ENCODE measurements at regions not wholly inside any gene's neighbourhood (a gene's known extent, or its start where the extent isn't known, plus 50 kb on each side); places are given as distances from the start of the nearest gene placed in this dataset.
"Not testable (repeated sequence)": the region's sequence is repeated elsewhere in the genome, so short reads cannot be mapped to it uniquely, and the experiment has no call there.

- no peak for DNase-seq (ENCODE audit: low spot score)
Measured at GRCh38 chr5:5883562-5883961, 461.1 kb downstream of the ICE1 start.

DNA sequence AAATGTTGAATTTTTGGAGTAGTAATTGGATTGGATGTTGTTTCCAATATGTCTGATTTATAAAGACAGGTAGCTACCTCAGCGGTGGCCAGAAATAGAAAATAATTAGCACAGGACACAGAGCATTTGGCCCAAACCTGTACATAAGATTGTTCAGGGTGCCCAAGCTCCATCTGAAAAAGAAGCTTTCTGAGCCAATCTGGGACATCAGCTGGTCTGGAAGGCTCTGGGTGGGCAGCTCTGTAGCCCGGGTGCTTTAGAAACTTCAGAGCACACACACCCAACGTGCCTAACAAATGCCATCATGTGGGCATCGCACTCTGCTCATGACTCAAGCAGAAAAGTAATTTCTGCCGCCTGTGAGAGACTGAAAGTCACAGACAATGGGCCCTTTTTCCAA is 460.7 kb downstream of the ICE1 start:
- DNase-seq (ENCODE audit: low spot score) = no peak

GRCh38 chr5:5882706-5883105 is 460.2 kb downstream of the ICE1 start:
- no peak for DNase-seq (ENCODE audit: low spot score)

- DNase-seq (ENCODE audit: low spot score) = no peak
Measured at GRCh38 chr5:5881294-5881693, 458.8 kb downstream of the ICE1 start.

- DNase-seq (ENCODE audit: low spot score) = no peak
Measured at GRCh38 chr5:5880077-5880763, 457.7 kb downstream of the ICE1 start.

DNA sequence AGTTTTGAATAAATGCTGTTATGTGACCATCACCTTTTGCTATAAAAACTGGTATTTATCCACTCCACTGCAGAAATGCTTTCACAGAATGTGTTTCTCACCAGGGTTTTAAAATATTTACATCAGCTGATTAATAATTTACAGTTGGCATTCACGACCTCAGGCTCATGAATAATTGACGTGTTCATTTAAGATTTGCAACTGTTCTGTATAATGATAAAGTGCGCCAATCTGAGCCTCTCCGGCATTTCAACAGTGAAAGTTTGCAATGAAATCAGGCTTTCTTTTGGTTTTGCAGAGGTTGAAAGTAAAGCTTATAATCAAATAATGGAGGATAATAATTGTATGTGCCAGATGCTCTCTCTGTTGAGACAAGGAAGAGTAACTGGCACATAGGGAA is 434.9 kb downstream of the ICE1 start:
- no peak for DNase-seq (ENCODE audit: low spot score)

GRCh38 chr5:5854087-5854486 is 431.6 kb downstream of the ICE1 start:
- no peak for DNase-seq (ENCODE audit: low spot score)

GRCh38 chr5:5838493-5838892 is 416.0 kb downstream of the ICE1 start:
- DNase-seq (ENCODE audit: low spot score) = no peak

- DNase-seq (ENCODE audit: low spot score) = not testable (repeated sequence)
Measured at GRCh38 chr5:5831622-5832021, 409.1 kb downstream of the ICE1 start.

GRCh38 chr5:5828619-5829018 is 406.1 kb downstream of the ICE1 start:
- DNase-seq (ENCODE audit: low spot score) = no peak

DNA sequence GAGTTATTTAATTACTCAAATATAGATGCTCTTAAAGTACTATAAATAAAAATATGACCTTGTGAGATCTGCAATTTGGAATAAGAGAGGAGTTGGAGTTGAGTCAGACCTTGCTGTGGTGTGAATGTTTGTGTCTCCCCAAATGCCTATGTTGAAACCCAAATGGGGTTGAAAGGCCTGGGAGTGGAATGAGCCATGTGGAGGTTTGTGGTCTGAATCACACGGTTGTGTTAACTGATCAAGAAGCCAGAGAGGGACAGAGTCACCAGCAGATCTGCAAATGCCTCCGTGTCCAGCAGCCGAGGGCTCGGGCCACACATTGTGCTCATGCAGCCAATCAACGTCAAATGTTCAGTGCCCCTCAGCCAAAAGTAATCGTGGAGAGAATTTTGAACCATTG is 404.4 kb downstream of the ICE1 start:
- no peak for DNase-seq (ENCODE audit: low spot score)

DNA sequence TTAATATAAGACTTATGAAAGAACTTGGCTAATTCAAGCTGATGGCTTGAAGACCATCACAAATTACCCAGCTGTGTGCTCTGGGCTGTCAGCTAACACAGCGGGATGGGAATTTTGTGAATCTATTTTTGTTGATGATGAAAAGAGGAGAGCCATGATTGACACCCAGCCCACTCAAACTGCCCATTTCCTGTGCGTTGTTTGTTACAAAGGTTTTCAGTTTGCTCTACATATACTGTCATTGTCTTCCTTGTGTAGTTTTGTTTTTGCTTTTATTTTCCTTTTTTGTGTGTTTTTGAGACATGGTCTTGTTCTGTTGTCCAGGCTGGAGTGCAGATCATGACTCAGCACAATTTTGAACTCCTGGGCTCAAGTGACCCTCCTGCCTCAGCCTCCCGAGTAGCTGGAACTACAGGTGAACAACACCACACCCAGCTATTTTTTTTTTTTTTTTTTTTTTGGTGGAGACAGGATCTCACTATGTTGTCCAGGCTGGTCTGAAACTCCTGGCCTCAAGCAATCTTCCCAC is 400.3 kb downstream of the ICE1 start:
- DNase-seq (ENCODE audit: low spot score) = no peak

DNA sequence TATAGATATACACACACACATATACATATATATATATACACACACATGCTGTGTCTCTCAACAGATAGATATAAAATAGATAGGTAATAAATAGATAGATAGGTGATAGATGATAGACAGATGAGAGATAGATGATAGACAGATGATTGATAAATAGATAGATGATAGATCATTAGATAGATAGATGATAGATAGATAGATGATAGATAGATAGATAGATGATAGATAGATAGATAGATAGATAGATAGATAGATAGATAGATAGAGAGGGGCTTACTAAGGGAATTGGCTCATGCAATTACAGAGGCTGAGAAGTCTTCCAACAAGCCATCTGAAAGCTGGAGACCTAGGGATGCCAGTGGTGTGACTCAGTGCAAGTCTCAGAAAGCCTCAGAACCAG is 394.5 kb downstream of the ICE1 start:
- no peak for DNase-seq (ENCODE audit: low spot score)

GRCh38 chr5:5813441-5813840 is 391.0 kb downstream of the ICE1 start:
- no peak for DNase-seq (ENCODE audit: low spot score)

- no peak for DNase-seq (ENCODE audit: low spot score)
Measured at GRCh38 chr5:5810461-5810860, 388.0 kb downstream of the ICE1 start.

GRCh38 chr5:5805916-5806315 is 383.4 kb downstream of the ICE1 start:
- no peak for DNase-seq (ENCODE audit: low spot score)

DNA sequence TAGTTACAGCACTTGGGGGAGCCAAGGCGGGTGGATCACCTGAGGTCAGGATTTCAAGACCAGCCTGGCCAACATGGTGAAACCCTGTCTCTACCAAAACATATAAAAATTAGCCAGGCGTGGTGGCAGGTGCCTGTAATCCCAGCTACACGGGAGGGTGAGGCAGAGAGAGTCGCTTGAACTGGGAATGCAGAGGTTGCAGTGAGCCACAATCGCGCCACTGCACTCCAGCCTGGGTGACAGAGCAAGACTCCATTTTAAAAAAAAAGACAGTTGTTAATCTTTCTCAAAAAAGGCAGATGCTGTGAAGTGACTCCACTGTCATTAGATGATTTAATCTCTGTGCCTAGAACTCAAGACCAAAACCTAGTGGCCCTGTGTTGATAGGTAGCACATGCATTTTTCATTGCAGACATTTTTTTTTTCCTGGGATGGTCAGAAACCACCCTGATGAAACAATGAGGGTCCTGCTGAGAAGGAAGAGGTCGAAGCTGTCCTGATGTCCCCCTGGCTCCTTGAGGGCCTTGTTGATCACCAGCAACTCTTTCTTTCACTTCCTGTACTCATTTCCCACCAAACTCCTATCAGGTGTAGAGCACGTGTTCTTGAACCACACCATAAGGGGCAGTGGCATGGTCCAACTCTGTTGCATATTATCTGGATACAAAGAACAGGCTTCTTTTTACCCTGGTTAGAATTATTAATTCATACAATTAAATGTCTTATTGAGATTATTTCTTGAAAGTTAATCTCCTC is 382.2 kb downstream of the ICE1 start:
- DNase-seq (ENCODE audit: low spot score) = no peak

DNA sequence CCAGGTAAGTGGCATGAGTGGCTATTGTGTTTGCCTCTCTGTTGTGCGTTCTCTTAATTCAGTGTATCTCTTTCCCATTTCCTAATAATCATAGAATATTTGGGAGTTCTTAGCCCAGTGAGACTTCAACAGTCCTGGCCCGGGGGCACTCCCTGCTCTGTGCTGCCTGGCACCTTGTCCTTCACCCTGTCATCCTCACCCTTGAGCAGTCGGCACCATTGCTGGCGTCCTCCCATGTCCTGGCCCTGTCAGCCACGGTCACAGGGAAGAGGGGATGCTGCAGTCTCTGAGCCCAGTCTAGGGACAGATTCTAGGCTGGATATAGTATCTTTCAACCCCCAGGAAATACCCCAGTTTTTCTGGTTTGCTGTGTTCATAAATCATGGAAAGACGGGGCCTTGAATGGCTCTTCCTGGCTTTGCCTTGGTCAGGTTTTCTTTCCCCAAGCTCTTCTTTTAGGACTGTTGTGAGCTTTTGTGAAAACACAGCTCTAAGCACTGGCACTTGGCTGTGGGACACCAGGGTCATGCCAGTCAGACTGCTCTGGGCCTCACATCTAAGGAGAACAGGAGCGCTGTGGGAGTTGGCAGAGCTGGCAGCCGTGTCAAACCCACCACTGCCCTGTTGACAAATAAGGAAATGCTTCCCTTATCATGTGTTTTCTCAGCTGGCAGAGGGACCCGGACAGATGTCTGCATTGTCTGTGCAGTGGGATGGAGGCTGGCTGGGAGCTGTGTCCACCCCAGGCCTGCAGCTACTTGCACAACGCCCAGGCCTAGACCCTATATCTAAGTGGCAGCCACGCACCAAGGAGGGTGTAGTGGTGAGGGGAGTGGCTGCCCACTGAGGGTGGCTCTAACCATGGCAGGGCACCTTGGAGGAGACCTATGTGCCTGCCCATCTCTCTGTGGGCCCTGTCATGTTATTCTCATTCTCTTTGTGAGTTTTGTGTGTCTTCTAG is 378.6 kb downstream of the ICE1 start:
- DNase-seq (ENCODE audit: low spot score) = no peak

- no peak for DNase-seq (ENCODE audit: low spot score)
Measured at GRCh38 chr5:5799826-5800225, 377.3 kb downstream of the ICE1 start.

DNA sequence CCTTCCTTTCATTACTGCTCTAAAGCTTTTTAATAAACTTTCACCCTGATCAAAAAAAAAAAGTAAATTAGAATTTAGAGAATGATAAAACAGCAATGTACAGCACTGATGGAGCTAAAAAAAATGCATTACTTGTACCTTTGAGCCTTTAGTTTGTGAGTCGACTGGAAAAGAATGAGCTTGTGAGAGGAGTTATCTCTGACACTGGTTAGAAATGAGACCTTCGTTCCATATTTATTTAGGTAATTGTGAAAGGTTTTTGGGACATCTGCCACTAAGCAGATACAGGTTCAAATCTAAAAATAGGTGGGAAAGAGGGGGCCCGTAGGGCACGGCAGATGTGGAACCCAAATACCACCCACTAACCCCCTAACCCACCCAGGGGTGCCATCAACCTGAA is 376.8 kb downstream of the ICE1 start:
- DNase-seq (ENCODE audit: low spot score) = no peak

- no peak for DNase-seq (ENCODE audit: low spot score)
Measured at GRCh38 chr5:5798462-5798861, 376.0 kb downstream of the ICE1 start.

DNA sequence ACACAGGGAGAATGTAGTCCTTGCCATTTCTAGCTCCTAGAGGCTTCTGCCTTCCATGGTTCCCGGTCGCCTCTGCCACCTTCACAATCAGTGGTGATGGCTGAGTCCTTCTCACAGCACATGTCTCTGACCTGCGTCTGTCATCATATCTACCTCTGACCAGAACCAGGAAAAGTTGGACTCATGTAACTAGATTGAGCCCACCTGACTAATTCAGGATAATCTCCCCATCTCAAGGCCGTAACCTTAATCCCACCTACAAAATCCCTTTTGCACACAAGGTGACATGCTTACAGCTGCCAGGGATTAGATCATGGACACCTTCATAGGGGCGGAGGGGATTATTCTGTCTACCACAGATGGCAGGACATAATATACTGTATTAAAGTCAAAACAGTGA is 375.6 kb downstream of the ICE1 start:
- DNase-seq (ENCODE audit: low spot score) = no peak
